GM12891 (cell line): ENCODE measurements at regions not wholly inside any gene's neighbourhood (a gene's known extent, or its start where the extent isn't known, plus 50 kb on each side); places are given as distances from the start of the nearest gene placed in this dataset.

Experiments used
- POLR2A ChIP-seq: IDR thresholded peaks from 2 replicates; pipeline ENCODE4 v1.6.1; 2011; ENCODE audit warnings: low read depth, low read length, control low read depth
- POLR2AphosphoS5 ChIP-seq: IDR thresholded peaks from 2 replicates; pipeline ENCODE4 v1.6.1; 2011; ENCODE audit warnings: low read depth, low read length, control low read depth

DNA sequence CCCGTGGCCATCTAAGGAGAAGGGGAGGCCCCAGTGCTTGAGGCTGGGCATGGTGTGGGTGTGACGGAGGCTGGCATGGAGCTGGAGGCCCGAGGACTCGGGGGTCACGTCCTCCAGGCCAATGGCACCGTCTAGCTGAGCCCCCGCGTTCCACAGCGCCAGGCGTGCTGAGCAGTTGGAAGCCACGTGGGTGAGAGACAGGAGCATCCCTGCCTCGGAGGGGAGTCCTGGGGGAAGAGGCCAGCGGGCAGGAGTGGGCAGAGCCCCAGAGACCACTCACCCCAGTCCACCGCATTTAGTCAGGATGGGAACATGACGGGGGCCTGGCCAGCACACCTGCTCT, 78.8 kb downstream of the RMI2 start:
- no peak for TF ChIP-seq POLR2AphosphoS5
- TF ChIP-seq POLR2A, result no peak
